Right renal cortex interstitium (tissue), 3 donors: ENCODE measurements at regions not wholly inside any gene's neighbourhood (a gene's known extent, or its start where the extent isn't known, plus 50 kb on each side); places are given as distances from the start of the nearest gene placed in this dataset.
"Not testable (repeated sequence)": the region's sequence is repeated elsewhere in the genome, so short reads cannot be mapped to it uniquely, and the experiment has no call there.

Experiments used
- DNase-seq, 3 donors: peaks; one replicate each; pipeline ENCODE4 v3.0.0-alpha.2; 2013; ENCODE audit warnings: low read depth in 3 of 3, low spot score in 2 of 3

- no peak for DNase-seq
Measured at GRCh38 chr2:33706410-33706809, 107.3 kb upstream of the FAM98A start.

- no peak for DNase-seq
Measured at GRCh38 chr2:33704406-33704855, 105.3 kb upstream of the FAM98A start.

- DNase-seq: no peak
Measured at GRCh38 chr2:33696234-33696633, 97.1 kb upstream of the FAM98A start.

- no peak for DNase-seq
Measured at GRCh38 chr2:33694904-33695303, 95.8 kb upstream of the FAM98A start.

GRCh38 chr2:33690686-33691085, 91.6 kb upstream of the FAM98A start:
- not testable (repeated sequence) for DNase-seq

GRCh38 chr2:33681364-33681757, 82.3 kb upstream of the FAM98A start:
- no peak for DNase-seq

- DNase-seq: no peak
Measured at GRCh38 chr2:33680644-33681363, 81.7 kb upstream of the FAM98A start.

GRCh38 chr2:33678436-33678835, 79.3 kb upstream of the FAM98A start:
- no peak for DNase-seq

GRCh38 chr2:33673937-33674336, 74.8 kb upstream of the FAM98A start:
- DNase-seq: no peak

- DNase-seq: no peak
Measured at GRCh38 chr2:33672896-33673295, 73.8 kb upstream of the FAM98A start.

GRCh38 chr2:33672389-33672788, 73.3 kb upstream of the FAM98A start:
- DNase-seq: no peak

GRCh38 chr2:33671198-33671597, 72.1 kb upstream of the FAM98A start:
- DNase-seq: no peak

GRCh38 chr2:33670392-33670937, 71.4 kb upstream of the FAM98A start:
- DNase-seq: no peak

GRCh38 chr2:33666879-33667278, 67.8 kb upstream of the FAM98A start:
- DNase-seq: no peak

GRCh38 chr2:33665039-33665438, 65.9 kb upstream of the FAM98A start:
- DNase-seq: no peak

- DNase-seq: no peak
Measured at GRCh38 chr2:33660416-33661123, 61.5 kb upstream of the FAM98A start.

GRCh38 chr2:33655626-33656320, 56.7 kb upstream of the FAM98A start:
- DNase-seq: no peak

GRCh38 chr2:33652830-33653229, 53.7 kb upstream of the FAM98A start:
- no peak for DNase-seq

GRCh38 chr2:33650171-33650570, 51.1 kb upstream of the FAM98A start:
- no peak for DNase-seq
